GM12878 (cell line): ENCODE measurements at regions not wholly inside any gene's neighbourhood (a gene's known extent, or its start where the extent isn't known, plus 50 kb on each side); places are given as distances from the start of the nearest gene placed in this dataset.

Source experiments
- ATAC-seq: fragments of 200-7000 bp; cut with Tn5 transposase; 3 replicates; pipeline ENCODE4 v1.9.1; 2020; ENCODE audit warnings: mild to moderate bottlenecking, moderate library complexity
- BruUV-seq: library from RNA; stranded (reverse); fragments of 400-500 nt; replicated peaks from 2 replicates; lab custom pipeline; 2021; lab: Mats Ljungman, UMichigan
- CTCF ChIA-PET: fragments of 300-600 bp; sonication (Branson Sonifier 250); formaldehyde crosslinking; extraction: SDS; loops from one replicate; lab custom pipeline; 2021; ENCODE audit warnings: inconsistent platforms; lab: Yijun Ruan, JAX
- POLR2A ChIA-PET: fragments of 350-600 bp; formaldehyde crosslinking; extraction: SDS; loops from one replicate; lab custom pipeline; 2021; ENCODE audit warnings: inconsistent platforms; lab: Charles Lee
- RAD21 ChIA-PET: fragments of 300-600 bp; sonication (Branson Sonifier 250); formaldehyde crosslinking; loops from one replicate; lab custom pipeline; 2023; ENCODE audit warnings: antibody characterized with exemption; ENCODE audit not compliant: unreplicated experiment; lab: Charles Lee
- SMC1A ChIA-PET: fragments of 300-600 bp; sonication (Branson Sonifier 250); formaldehyde crosslinking; loops from one replicate; lab custom pipeline; 2023; ENCODE audit not compliant: unreplicated experiment, uncharacterized antibody; lab: Charles Lee
- DNase-seq: peaks from one replicate; pipeline ENCODE4 v3.0.0-alpha.2; 2011; ENCODE audit warnings: low read depth, low spot score
- FAIRE-seq: peaks from 3 replicates; lab custom pipeline; 2011; peaks lifted over from hg19 to GRCh38; lab: Jason Lieb, UNC
- H2AFZ ChIP-seq: 2 replicates; pipeline ENCODE4 v1.6.0; 2011; ENCODE audit warnings: low read depth, low read length, control low read depth; ENCODE audit not compliant: control insufficient read depth
- H3K27ac ChIP-seq: 2 replicates; pipeline ENCODE4 v1.5.1; 2011; ENCODE audit warnings: control low read depth; ENCODE audit not compliant: control insufficient read depth, insufficient read depth
- H3K27me3 ChIP-seq, 2 experiments: replicated peaks in 1 of 2; 2 replicates each; pipeline versions ENCODE4 v1.6.0 to v1.6.1; 2011; ENCODE audit warnings: low read length in 1 of 2; ENCODE audit not compliant: control insufficient read depth in 2 of 2, insufficient read depth in 2 of 2
- H3K36me3 ChIP-seq, 2 experiments: 2 replicates each; pipeline ENCODE4 v1.5.1; 2011; ENCODE audit warnings: low read length in 1 of 2; ENCODE audit not compliant: control insufficient read depth in 2 of 2, insufficient read depth in 2 of 2
- H3K4me1 ChIP-seq: 2 replicates; pipeline ENCODE4 v1.6.1; 2011; ENCODE audit warnings: mild to moderate bottlenecking, low read length, moderate library complexity, mixed read lengths; ENCODE audit not compliant: control insufficient read depth, insufficient read depth
- H3K4me2 ChIP-seq: 2 replicates; pipeline ENCODE4 v1.6.0; 2011; ENCODE audit warnings: control low read depth; ENCODE audit not compliant: control insufficient read depth, insufficient read depth
- H3K4me3 ChIP-seq: fragments of 200-600 bp; sonication (generic); 2 replicates; pipeline ENCODE4 v1.5.1; 2016
- H3K79me2 ChIP-seq: 2 replicates; pipeline ENCODE4 v1.6.0; 2011; ENCODE audit warnings: low read length; ENCODE audit not compliant: control insufficient read depth, insufficient read depth
- H3K9ac ChIP-seq: 2 replicates; pipeline ENCODE4 v1.8.0; 2011; ENCODE audit warnings: low read length, control low read depth, mixed read lengths; ENCODE audit not compliant: control insufficient read depth, insufficient read depth
- H3K9me3 ChIP-seq: replicated peaks from 3 replicates; pipeline ENCODE4 v1.5.1; 2011; ENCODE audit warnings: mild to moderate bottlenecking, low read length; ENCODE audit not compliant: control insufficient read depth, insufficient read depth
- H4K20me1 ChIP-seq: 2 replicates; pipeline ENCODE4 v1.6.0; 2011; ENCODE audit not compliant: control insufficient read depth, insufficient read depth
- ATF2 ChIP-seq: IDR thresholded peaks from 2 replicates; pipeline ENCODE4 v1.6.1; 2012; ENCODE audit warnings: low read length, inconsistent platforms
- CREM ChIP-seq: IDR thresholded peaks from 2 replicates; pipeline ENCODE4 v1.6.1; 2014; ENCODE audit warnings: antibody characterized with exemption, low read depth
- FOXM1 ChIP-seq: IDR thresholded peaks from 2 replicates; pipeline ENCODE4 v1.6.1; 2012; ENCODE audit warnings: low read depth, mild to moderate bottlenecking, inconsistent platforms, low read length, moderate library complexity
- HDGF ChIP-seq: fragments of 450-650 bp; IDR thresholded peaks from 2 replicates; pipeline ENCODE4 v1.6.1; 2016; ENCODE audit warnings: antibody characterized with exemption
- KLF5 ChIP-seq: fragments of 450-650 bp; IDR thresholded peaks from 2 replicates; pipeline ENCODE4 v1.6.1; 2014; ENCODE audit warnings: mild to moderate bottlenecking; ENCODE audit not compliant: partially characterized antibody
- PKNOX1 ChIP-seq: fragments of 450-650 bp; IDR thresholded peaks from 2 replicates; pipeline ENCODE4 v1.6.1; 2016; ENCODE audit warnings: mild to moderate bottlenecking
- SIN3A ChIP-seq: IDR thresholded peaks from 2 replicates; pipeline ENCODE4 v1.6.1; 2012; ENCODE audit warnings: low read depth, low read length, improper control_type of control experiment
- SMARCA5 ChIP-seq: fragments of 450-650 bp; IDR thresholded peaks from 2 replicates; pipeline ENCODE4 v1.6.1; 2017; ENCODE audit warnings: mild to moderate bottlenecking
- ZNF622 ChIP-seq: fragments of 450-650 bp; IDR thresholded peaks from 2 replicates; pipeline ENCODE4 v1.6.1; 2017; ENCODE audit warnings: mild to moderate bottlenecking, inconsistent platforms
- WGBS: methylation state at CpG from one replicate; pipeline ENCODE4 v1.1.6; 2016; ENCODE audit warnings: low lambda C conversion rate; ENCODE audit not compliant: insufficient replicate concordance, insufficient coverage; ENCODE audit errors: missing lambda C conversion rate; 5-methylcytosine and 5-hydroxymethylcytosine counted together
- in situ Hi-C: fragments of 300-500 bp; cut with MboI; formaldehyde crosslinking; loops from 9 replicates; pipeline ENCODE4 v1.14.3; 2018; ENCODE audit warnings: mixed read lengths
- intact Hi-C: fragments of 100-400 bp; cut with micrococcal nuclease; formaldehyde crosslinking; loops from one replicate; pipeline ENCODE4 v1.14.2; 2022; ENCODE audit not compliant: unreplicated experiment
- TF ChIP-seq, protein P1 (sequence below): IDR thresholded peaks from 2 replicates; pipeline ENCODE4 v1.6.1; 2012; ENCODE audit warnings: mild to moderate bottlenecking, low read depth, low read length
- TF ChIP-seq, protein P2 (sequence below): fragments of 450-650 bp; IDR thresholded peaks from 2 replicates; pipeline ENCODE4 v1.6.1; 2017; ENCODE audit warnings: low read depth, mild to moderate bottlenecking, moderate library complexity

GRCh38 chr7:34488766-34489165 lies 169.3 kb upstream of the NPSR1 start (continued):
- TF ChIP-seq, protein P1, sequence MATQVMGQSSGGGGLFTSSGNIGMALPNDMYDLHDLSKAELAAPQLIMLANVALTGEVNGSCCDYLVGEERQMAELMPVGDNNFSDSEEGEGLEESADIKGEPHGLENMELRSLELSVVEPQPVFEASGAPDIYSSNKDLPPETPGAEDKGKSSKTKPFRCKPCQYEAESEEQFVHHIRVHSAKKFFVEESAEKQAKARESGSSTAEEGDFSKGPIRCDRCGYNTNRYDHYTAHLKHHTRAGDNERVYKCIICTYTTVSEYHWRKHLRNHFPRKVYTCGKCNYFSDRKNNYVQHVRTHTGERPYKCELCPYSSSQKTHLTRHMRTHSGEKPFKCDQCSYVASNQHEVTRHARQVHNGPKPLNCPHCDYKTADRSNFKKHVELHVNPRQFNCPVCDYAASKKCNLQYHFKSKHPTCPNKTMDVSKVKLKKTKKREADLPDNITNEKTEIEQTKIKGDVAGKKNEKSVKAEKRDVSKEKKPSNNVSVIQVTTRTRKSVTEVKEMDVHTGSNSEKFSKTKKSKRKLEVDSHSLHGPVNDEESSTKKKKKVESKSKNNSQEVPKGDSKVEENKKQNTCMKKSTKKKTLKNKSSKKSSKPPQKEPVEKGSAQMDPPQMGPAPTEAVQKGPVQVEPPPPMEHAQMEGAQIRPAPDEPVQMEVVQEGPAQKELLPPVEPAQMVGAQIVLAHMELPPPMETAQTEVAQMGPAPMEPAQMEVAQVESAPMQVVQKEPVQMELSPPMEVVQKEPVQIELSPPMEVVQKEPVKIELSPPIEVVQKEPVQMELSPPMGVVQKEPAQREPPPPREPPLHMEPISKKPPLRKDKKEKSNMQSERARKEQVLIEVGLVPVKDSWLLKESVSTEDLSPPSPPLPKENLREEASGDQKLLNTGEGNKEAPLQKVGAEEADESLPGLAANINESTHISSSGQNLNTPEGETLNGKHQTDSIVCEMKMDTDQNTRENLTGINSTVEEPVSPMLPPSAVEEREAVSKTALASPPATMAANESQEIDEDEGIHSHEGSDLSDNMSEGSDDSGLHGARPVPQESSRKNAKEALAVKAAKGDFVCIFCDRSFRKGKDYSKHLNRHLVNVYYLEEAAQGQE: no peak

GRCh38 chr7:34491899-34492298 lies 166.1 kb upstream of the NPSR1 start:
- WGBS: 43% methylated on average over 3 of the region's 3 CpGs
- ATAC-seq: no peak
- no peaks in the 10 kb centered on the region for H3K9me3 ChIP-seq
- H3K36me3 ChIP-seq: no peaks in the 10 kb centered on the region
- no peak for FAIRE-seq
- H4K20me1 ChIP-seq: no peaks in the 10 kb centered on the region
- H3K27ac ChIP-seq: no peak overlapping the region
- POLR2A ChIA-PET: no interaction called here
- SMC1A ChIA-PET: interaction anchor here (0.9 kb wide), 1 partner anchor 8 kb away, joined by 3 read pairs; no protein-coding TSS in a partner anchor
- H3K4me1 ChIP-seq: no peaks in the 10 kb centered on the region
- BruUV-seq: no TSS peak
- no peak overlapping the region for H3K4me3 ChIP-seq
- H3K79me2 ChIP-seq: no peaks in the 10 kb centered on the region
- RAD21 ChIA-PET: no interaction called here
- H3K9ac ChIP-seq: no peak overlapping the region
- no peak overlapping the region for H3K4me2 ChIP-seq
- H2AFZ ChIP-seq: no peak overlapping the region
- TF ChIP-seq, protein P2, sequence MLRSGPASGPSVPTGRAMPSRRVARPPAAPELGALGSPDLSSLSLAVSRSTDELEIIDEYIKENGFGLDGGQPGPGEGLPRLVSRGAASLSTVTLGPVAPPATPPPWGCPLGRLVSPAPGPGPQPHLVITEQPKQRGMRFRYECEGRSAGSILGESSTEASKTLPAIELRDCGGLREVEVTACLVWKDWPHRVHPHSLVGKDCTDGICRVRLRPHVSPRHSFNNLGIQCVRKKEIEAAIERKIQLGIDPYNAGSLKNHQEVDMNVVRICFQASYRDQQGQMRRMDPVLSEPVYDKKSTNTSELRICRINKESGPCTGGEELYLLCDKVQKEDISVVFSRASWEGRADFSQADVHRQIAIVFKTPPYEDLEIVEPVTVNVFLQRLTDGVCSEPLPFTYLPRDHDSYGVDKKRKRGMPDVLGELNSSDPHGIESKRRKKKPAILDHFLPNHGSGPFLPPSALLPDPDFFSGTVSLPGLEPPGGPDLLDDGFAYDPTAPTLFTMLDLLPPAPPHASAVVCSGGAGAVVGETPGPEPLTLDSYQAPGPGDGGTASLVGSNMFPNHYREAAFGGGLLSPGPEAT: no peak
- TF ChIP-seq CREM (no peak), SMARCA5 (no peak), ZNF622 (no peak), SIN3A (no peak), ATF2 (no peak), KLF5 (no peak), HDGF (no peak), PKNOX1 (no peak), FOXM1 (no peak)
- CTCF ChIA-PET: no interaction called here
- no peak for DNase-seq
- in situ Hi-C loops (no loop called here), intact Hi-C loops (no loop called here)
- no peaks in the 10 kb centered on the region for H3K27me3 ChIP-seq
